AG04449 (cell line): ENCODE measurements at regions not wholly inside any gene's neighbourhood (a gene's known extent, or its start where the extent isn't known, plus 50 kb on each side); places are given as distances from the start of the nearest gene placed in this dataset.

ENCODE experiments used
- CTCF ChIA-PET: fragments of 350-600 bp; formaldehyde crosslinking; extraction: SDS; loops from one replicate; lab custom pipeline; 2021; ENCODE audit warnings: antibody characterized with exemption; lab: Yijun Ruan, JAX
- POLR2A ChIA-PET: fragments of 400-600, 350-600 bp; formaldehyde crosslinking; extraction: SDS; loops from one replicate; lab custom pipeline; 2020; ENCODE audit warnings: antibody characterized with exemption, inconsistent platforms; lab: Yijun Ruan, JAX
- DNase-seq: peaks from one replicate; pipeline ENCODE4 v3.0.0-alpha.2; 2010; ENCODE audit warnings: low read depth, low spot score
- H3K4me3 ChIP-seq: 2 replicates; pipeline ENCODE4 v1.5.1; 2011; ENCODE audit warnings: low read depth, mild to moderate bottlenecking, control low read depth, low read length
- TF ChIP-seq, protein P1 (sequence below): IDR thresholded peaks from one replicate; pipeline ENCODE4 v1.5.1; 2011; ENCODE audit warnings: mild to moderate bottlenecking, moderate library complexity, low read length, control low read depth, inconsistent platforms; ENCODE audit not compliant: insufficient read depth; ENCODE audit errors: missing control alignments

DNA sequence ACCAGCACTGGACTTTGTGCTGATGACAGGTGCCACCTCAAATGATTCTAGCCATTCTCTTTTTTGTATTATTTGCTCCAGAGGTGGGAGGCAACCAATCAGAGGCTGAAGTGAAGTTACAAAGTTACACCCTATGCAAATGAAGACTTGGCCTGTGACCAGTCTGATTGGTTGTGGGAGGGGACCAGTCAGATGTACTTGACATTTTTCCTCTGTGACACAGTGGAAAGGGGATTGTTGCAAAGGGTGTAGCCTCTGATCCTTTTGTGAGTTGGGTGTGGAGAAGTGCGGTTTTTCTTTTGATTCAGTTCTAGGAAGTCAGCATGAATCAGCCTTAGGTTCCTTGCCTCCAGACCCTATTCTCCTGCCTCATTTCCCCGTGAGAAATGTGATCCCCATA is 244.0 kb downstream of the ARL6IP6 start:
- no peak overlapping the region for H3K4me3 ChIP-seq
- CTCF ChIA-PET, result no interaction called here
- TF ChIP-seq, protein P1, sequence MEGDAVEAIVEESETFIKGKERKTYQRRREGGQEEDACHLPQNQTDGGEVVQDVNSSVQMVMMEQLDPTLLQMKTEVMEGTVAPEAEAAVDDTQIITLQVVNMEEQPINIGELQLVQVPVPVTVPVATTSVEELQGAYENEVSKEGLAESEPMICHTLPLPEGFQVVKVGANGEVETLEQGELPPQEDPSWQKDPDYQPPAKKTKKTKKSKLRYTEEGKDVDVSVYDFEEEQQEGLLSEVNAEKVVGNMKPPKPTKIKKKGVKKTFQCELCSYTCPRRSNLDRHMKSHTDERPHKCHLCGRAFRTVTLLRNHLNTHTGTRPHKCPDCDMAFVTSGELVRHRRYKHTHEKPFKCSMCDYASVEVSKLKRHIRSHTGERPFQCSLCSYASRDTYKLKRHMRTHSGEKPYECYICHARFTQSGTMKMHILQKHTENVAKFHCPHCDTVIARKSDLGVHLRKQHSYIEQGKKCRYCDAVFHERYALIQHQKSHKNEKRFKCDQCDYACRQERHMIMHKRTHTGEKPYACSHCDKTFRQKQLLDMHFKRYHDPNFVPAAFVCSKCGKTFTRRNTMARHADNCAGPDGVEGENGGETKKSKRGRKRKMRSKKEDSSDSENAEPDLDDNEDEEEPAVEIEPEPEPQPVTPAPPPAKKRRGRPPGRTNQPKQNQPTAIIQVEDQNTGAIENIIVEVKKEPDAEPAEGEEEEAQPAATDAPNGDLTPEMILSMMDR, result no peak

DNA sequence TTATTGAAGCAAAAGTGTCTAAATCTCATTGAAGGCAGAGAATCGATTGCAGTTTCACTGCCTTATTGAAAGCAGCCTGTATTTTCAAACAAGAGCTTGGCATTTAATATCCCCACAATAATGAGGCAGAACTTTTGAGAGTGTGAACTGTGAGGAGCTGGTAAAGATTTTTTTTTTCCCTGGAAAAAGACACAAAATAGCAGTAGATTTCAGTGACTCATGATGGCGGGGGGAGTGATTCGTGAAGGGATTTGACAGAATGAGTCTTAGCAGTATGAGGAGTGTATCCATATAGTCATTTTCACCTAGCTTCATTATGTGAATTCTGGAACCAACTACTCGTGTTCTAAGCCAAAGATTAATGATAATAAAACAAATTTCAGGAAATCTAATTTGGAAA is 242.9 kb downstream of the ARL6IP6 start:
- ChIA-PET POLR2A (no interaction called here), CTCF (no interaction called here)
- no peak overlapping the region for H3K4me3 ChIP-seq
- TF ChIP-seq, protein P1, result no peak
- DNase-seq, result no peak

More for the DNA sequence above, 244.0 kb downstream of the ARL6IP6 start:
- POLR2A ChIA-PET, result no interaction called here
- no peak for DNase-seq

DNA sequence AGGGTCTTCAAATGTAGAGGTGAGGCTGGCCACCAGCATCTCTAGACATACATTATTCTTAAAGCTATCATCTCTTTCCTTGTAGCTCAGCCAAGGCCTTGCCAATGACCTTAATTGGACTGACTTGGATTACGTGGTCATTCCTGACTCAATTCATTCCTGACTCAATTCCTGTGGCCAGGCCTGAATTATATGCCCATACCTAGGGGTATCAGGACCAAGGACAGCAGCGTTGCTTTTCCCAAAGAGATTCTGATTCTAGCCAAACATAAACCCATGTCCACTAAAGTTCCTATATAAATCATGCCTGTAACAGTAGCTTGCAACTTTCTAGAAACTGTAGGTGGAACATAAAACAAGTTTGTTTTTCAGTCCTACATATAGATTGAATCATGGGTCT is 231.7 kb downstream of the ARL6IP6 start:
- no peak overlapping the region for H3K4me3 ChIP-seq
- TF ChIP-seq, protein P1, result no peak
- ChIA-PET POLR2A (no interaction called here), CTCF (no interaction called here)
- no peak for DNase-seq

DNA sequence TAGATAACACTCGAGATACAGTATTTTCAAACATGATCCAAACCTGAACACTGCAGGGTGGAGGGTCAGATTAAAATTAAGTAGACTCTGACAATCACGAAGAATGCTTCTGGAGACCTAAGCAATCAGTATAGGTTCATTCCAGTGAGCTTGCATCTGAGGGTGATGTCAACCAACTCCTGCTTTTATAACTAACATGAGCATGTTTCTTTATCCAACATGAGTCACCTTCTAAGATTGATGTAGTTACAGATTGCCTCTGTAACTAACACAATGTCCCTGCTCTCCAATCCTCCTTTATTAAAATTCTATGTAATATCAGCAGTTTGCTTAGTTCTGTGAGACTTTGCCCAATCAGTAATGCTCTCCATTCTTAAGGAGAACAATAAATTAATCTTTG is 225.7 kb downstream of the ARL6IP6 start:
- H3K4me3 ChIP-seq, result no peak overlapping the region
- no peak for DNase-seq
- CTCF ChIA-PET, result no interaction called here
- POLR2A ChIA-PET, result no interaction called here
- TF ChIP-seq, protein P1, result no peak

DNA sequence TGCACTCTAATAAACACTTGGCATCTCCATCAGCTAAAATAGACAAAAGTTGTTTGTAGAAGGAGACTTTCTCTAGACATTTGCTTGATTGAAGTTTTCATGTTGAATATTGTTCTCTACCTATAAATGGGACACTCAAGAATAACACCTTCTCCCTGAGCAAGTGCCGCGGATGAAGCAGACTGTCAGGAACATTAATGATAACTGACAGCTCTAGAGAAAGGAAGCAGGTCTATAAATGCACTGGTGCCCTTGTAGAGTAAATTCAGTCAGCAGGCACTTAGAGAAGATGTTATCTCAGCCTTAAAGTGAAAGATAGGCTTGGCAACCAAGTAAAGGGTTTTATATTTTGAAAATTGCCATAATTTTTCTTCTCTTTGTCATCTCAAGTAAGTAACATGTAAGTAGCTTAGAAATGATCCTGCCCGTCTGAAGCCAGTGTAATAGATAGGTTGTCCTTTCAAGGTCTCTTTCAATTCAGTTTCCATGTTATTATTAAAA is 224.6 kb downstream of the ARL6IP6 start:
- DNase-seq, result no peak
- ChIA-PET POLR2A (no interaction called here), CTCF (interaction anchor here (0.6 kb wide), 1 partner anchor 12 kb away, joined by 3 read pairs; no protein-coding TSS in a partner anchor)
- no peak overlapping the region for H3K4me3 ChIP-seq
- TF ChIP-seq, protein P1, result no peak

DNA sequence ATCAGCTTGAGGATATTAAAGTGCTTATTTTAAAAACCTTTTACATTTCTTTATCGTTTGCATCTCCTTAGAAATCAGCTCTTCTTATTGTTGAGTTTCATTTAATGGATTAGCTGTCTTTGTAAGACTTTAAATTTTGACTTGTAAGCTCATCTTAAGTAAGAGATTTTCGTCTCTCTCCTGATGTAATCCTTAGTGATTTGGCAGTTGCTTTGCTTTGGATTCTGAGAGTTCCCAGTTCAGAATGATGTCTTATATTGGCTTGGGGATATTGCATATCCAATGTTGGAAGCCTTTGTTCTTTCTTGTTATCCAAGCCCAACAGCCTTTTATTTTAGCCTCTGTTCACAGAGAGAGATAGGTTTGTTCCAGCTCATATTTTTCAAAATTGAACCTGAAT is 212.1 kb downstream of the ARL6IP6 start:
- DNase-seq, result no peak
- POLR2A ChIA-PET, result no interaction called here
- CTCF ChIA-PET, result interaction anchor here (0.7 kb wide), 1 partner anchor 12 kb away, joined by 3 read pairs; no protein-coding TSS in a partner anchor
- H3K4me3 ChIP-seq, result no peak overlapping the region
- TF ChIP-seq, protein P1, result no peak
